ENCODE measurements at regions not wholly inside any gene's neighbourhood (a gene's known extent, or its start where the extent isn't known, plus 50 kb on each side); places are given as distances from the start of the nearest gene placed in this dataset.

DNA sequence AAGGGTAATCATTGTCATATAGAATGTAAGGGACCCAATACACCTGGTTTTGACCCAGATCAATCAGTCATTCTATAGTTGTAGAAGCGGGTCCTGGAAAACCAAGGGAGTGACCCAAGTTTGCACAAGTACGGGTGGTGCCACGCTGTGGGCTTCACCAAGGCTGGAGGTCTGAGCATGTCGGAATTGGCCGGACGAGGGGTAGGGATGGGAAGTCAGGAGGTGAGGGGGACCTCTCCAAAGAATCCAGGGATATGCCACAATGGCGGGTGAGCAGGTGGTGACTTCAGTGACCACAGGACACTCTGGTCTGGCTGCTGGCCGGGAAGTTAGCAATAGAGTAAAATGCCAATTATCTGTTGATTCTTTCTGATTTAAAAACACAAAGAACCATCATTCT is 186.6 kb upstream of the FOXQ1 start:
- Histone ChIP-seq H4K20me1 (ENCODE audit: control insufficient read depth, extremely low read depth, insufficient read depth, low read length) (no peaks in the 10 kb centered on the region), H3K27ac (ENCODE audit: insufficient read depth, low read length) (no peak overlapping the region), H3K9me3 (ENCODE audit: control insufficient read depth, insufficient read depth, low read depth, low read length) (no peaks in the 10 kb centered on the region), H3K4me1 (ENCODE audit: control insufficient read depth, extremely low read depth, insufficient read depth, low read length) (no peaks in the 10 kb centered on the region), H3K9ac (ENCODE audit: insufficient read depth, low read length) (no peak overlapping the region), H3K79me2 (ENCODE audit: control insufficient read depth, insufficient read depth, low read length) (no peaks in the 10 kb centered on the region), H3K36me3 (ENCODE audit: control insufficient read depth, insufficient read depth, low read length) (no peaks in the 10 kb centered on the region), H2AFZ (ENCODE audit: low read length) (no peak overlapping the region), H3K27me3 (ENCODE audit: control insufficient read depth, insufficient read depth, low read length) (no peaks in the 10 kb centered on the region), H3K4me2 (ENCODE audit: extremely low read depth, insufficient read depth, low read length) (no peak overlapping the region), H3K4me3 (replicated peaks in 1 of 4; ENCODE audit: control extremely low read depth in 1 of 4, insufficient read depth in 1 of 4, low read depth in 3 of 4, low read length in 4 of 4) (no peak overlapping the region)
- DNase-seq (ENCODE audit: low read depth in 2 of 2), result no peak
- TF ChIP-seq EZH2 (IDR thresholded peaks at IDR 0.05; ENCODE audit: low read length, missing control alignments), result no peak
- TF ChIP-seq, protein P1, sequence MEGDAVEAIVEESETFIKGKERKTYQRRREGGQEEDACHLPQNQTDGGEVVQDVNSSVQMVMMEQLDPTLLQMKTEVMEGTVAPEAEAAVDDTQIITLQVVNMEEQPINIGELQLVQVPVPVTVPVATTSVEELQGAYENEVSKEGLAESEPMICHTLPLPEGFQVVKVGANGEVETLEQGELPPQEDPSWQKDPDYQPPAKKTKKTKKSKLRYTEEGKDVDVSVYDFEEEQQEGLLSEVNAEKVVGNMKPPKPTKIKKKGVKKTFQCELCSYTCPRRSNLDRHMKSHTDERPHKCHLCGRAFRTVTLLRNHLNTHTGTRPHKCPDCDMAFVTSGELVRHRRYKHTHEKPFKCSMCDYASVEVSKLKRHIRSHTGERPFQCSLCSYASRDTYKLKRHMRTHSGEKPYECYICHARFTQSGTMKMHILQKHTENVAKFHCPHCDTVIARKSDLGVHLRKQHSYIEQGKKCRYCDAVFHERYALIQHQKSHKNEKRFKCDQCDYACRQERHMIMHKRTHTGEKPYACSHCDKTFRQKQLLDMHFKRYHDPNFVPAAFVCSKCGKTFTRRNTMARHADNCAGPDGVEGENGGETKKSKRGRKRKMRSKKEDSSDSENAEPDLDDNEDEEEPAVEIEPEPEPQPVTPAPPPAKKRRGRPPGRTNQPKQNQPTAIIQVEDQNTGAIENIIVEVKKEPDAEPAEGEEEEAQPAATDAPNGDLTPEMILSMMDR (conservative IDR thresholded peaks at IDR 0.05 in 1 of 2, IDR thresholded peaks at IDR 0.05 in 1 of 2; ENCODE audit: low read depth in 1 of 2, low read length in 2 of 2), result no peak

- Histone ChIP-seq H3K36me3 (ENCODE audit: control insufficient read depth, insufficient read depth, low read length) (no peaks in the 10 kb centered on the region), H2AFZ (ENCODE audit: low read length) (no peak overlapping the region), H3K4me2 (ENCODE audit: extremely low read depth, insufficient read depth, low read length) (no peak overlapping the region), H3K4me3 (replicated peaks in 1 of 4; ENCODE audit: control extremely low read depth in 1 of 4, insufficient read depth in 1 of 4, low read depth in 3 of 4, low read length in 4 of 4) (no peak overlapping the region), H3K79me2 (ENCODE audit: control insufficient read depth, insufficient read depth, low read length) (no peaks in the 10 kb centered on the region), H3K9ac (ENCODE audit: insufficient read depth, low read length) (no peak overlapping the region), H4K20me1 (ENCODE audit: control insufficient read depth, extremely low read depth, insufficient read depth, low read length) (no peaks in the 10 kb centered on the region), H3K27me3 (ENCODE audit: control insufficient read depth, insufficient read depth, low read length) (no peaks in the 10 kb centered on the region), H3K9me3 (ENCODE audit: control insufficient read depth, insufficient read depth, low read depth, low read length) (no peaks in the 10 kb centered on the region), H3K4me1 (ENCODE audit: control insufficient read depth, extremely low read depth, insufficient read depth, low read length) (no peaks in the 10 kb centered on the region), H3K27ac (ENCODE audit: insufficient read depth, low read length) (no peak overlapping the region)
- TF ChIP-seq, protein P1 (conservative IDR thresholded peaks at IDR 0.05 in 1 of 2, IDR thresholded peaks at IDR 0.05 in 1 of 2; ENCODE audit: low read depth in 1 of 2, low read length in 2 of 2), result no peak
- TF ChIP-seq EZH2 (IDR thresholded peaks at IDR 0.05; ENCODE audit: low read length, missing control alignments), result no peak
- no peak for DNase-seq (ENCODE audit: low read depth in 2 of 2)
Observed at GRCh38 chr6:1124885-1125284, 187.0 kb upstream of the FOXQ1 start.

DNA sequence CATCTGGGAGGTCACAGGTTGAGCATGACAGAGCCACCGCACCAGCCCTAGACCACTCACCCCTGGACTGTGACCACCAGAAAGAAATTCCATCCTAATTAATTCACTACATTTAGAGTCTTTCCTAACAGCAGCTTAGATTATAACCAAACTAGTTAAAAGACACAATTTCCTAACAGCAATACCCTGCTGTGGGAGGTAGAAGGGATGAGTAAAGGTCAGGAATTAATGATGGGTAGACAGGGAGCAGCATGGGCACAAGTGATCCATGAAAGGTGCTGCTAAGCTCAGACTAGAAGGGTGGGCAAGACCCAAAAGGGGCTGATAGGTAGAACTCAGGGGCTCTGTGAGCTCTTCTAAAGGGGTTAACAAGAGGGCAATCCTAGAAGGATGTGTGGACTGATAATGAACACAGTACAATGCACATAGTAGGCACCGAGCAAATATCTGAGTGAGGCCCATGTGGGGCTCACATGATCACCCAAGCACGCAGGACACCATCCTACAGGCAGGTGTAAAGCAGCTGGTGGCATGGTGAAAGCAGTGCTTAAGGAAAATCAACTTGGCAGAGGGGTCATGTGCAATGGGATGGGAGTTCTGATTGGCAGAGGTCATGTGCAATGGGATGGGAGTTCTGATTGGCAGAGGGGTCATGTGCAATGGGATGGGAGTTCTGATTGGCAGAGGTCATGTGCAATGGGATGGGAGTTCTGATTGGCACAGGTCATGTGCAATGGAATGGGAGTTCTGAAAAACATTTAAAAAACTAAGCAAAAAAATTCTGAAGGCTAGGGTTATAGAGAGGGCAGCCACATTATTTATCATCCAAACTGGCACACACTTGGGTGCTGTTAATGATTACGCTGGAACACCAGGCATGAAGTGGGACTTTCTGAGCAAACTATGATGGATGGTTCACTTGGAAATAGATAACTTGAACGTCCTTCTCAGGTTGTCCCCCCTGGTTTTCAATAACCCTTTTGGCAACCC is 188.2 kb upstream of the FOXQ1 start:
- no peak overlapping the region for H3K4me3 ChIP-seq (replicated peaks in 1 of 4; ENCODE audit: control extremely low read depth in 1 of 4, insufficient read depth in 1 of 4, low read depth in 3 of 4, low read length in 4 of 4)
- TF ChIP-seq, protein P1 (conservative IDR thresholded peaks at IDR 0.05 in 1 of 2, IDR thresholded peaks at IDR 0.05 in 1 of 2; ENCODE audit: low read depth in 1 of 2, low read length in 2 of 2), result no peak
- H4K20me1 ChIP-seq (ENCODE audit: control insufficient read depth, extremely low read depth, insufficient read depth, low read length), result no peaks in the 10 kb centered on the region
- no peak overlapping the region for H3K4me2 ChIP-seq (ENCODE audit: extremely low read depth, insufficient read depth, low read length)
- no peak overlapping the region for H2AFZ ChIP-seq (ENCODE audit: low read length)
- H3K9me3 ChIP-seq (ENCODE audit: control insufficient read depth, insufficient read depth, low read depth, low read length), result no peaks in the 10 kb centered on the region
- no peaks in the 10 kb centered on the region for H3K79me2 ChIP-seq (ENCODE audit: control insufficient read depth, insufficient read depth, low read length)
- no peaks in the 10 kb centered on the region for H3K27me3 ChIP-seq (ENCODE audit: control insufficient read depth, insufficient read depth, low read length)
- no peaks in the 10 kb centered on the region for H3K4me1 ChIP-seq (ENCODE audit: control insufficient read depth, extremely low read depth, insufficient read depth, low read length)
- DNase-seq (ENCODE audit: low read depth in 2 of 2), result no peak
- no peaks in the 10 kb centered on the region for H3K36me3 ChIP-seq (ENCODE audit: control insufficient read depth, insufficient read depth, low read length)
- no peak overlapping the region for H3K9ac ChIP-seq (ENCODE audit: insufficient read depth, low read length)
- H3K27ac ChIP-seq (ENCODE audit: insufficient read depth, low read length), result no peak overlapping the region
